ENCODE measurements at regions not wholly inside any gene's neighbourhood (a gene's known extent, or its start where the extent isn't known, plus 50 kb on each side); places are given as distances from the start of the nearest gene placed in this dataset.

GRCh38 chr5:105745111-105745510 lies 1925.6 kb downstream of the EFNA5 start:
- TF ChIP-seq, protein P1, sequence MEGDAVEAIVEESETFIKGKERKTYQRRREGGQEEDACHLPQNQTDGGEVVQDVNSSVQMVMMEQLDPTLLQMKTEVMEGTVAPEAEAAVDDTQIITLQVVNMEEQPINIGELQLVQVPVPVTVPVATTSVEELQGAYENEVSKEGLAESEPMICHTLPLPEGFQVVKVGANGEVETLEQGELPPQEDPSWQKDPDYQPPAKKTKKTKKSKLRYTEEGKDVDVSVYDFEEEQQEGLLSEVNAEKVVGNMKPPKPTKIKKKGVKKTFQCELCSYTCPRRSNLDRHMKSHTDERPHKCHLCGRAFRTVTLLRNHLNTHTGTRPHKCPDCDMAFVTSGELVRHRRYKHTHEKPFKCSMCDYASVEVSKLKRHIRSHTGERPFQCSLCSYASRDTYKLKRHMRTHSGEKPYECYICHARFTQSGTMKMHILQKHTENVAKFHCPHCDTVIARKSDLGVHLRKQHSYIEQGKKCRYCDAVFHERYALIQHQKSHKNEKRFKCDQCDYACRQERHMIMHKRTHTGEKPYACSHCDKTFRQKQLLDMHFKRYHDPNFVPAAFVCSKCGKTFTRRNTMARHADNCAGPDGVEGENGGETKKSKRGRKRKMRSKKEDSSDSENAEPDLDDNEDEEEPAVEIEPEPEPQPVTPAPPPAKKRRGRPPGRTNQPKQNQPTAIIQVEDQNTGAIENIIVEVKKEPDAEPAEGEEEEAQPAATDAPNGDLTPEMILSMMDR (tag by site-specific recombination; IDR thresholded peaks at IDR 0.05): no peak
- TF ChIP-seq ZNF580 (tag by site-specific recombination; IDR thresholded peaks at IDR 0.05) (no peak), ZNF302 (tag by site-specific recombination; IDR thresholded peaks at IDR 0.05; ENCODE audit: low read depth) (no peak), ZNF24 (tag by site-specific recombination; IDR thresholded peaks at IDR 0.05) (no peak), ZNF324 (tag by site-specific recombination; IDR thresholded peaks at IDR 0.05) (no peak), ZNF416 (tag by site-specific recombination; IDR thresholded peaks at IDR 0.05) (no peak), ZNF121 (tag by site-specific recombination; IDR thresholded peaks at IDR 0.05) (no peak), ZNF529 (tag by site-specific recombination; IDR thresholded peaks at IDR 0.05; ENCODE audit: insufficient replicate concordance) (no peak), ZNF600 (tag by site-specific recombination; IDR thresholded peaks at IDR 0.05) (no peak), ZNF311 (tag by site-specific recombination; IDR thresholded peaks at IDR 0.05; ENCODE audit: borderline replicate concordance) (no peak), ZNF660 (tag by site-specific recombination; IDR thresholded peaks at IDR 0.05) (no peak)
- TF ChIP-seq, protein P2, sequence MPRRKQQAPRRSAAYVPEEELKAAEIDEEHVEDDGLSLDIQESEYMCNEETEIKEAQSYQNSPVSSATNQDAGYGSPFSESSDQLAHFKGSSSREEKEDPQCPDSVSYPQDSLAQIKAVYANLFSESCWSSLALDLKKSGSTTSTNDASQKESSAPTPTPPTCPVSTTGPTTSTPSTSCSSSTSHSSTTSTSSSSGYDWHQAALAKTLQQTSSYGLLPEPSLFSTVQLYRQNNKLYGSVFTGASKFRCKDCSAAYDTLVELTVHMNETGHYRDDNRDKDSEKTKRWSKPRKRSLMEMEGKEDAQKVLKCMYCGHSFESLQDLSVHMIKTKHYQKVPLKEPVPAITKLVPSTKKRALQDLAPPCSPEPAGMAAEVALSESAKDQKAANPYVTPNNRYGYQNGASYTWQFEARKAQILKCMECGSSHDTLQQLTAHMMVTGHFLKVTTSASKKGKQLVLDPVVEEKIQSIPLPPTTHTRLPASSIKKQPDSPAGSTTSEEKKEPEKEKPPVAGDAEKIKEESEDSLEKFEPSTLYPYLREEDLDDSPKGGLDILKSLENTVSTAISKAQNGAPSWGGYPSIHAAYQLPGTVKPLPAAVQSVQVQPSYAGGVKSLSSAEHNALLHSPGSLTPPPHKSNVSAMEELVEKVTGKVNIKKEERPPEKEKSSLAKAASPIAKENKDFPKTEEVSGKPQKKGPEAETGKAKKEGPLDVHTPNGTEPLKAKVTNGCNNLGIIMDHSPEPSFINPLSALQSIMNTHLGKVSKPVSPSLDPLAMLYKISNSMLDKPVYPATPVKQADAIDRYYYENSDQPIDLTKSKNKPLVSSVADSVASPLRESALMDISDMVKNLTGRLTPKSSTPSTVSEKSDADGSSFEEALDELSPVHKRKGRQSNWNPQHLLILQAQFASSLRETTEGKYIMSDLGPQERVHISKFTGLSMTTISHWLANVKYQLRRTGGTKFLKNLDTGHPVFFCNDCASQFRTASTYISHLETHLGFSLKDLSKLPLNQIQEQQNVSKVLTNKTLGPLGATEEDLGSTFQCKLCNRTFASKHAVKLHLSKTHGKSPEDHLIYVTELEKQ (tag by site-specific recombination; IDR thresholded peaks at IDR 0.05; ENCODE audit: borderline replicate concordance): no peak
- TF ChIP-seq, protein P3, sequence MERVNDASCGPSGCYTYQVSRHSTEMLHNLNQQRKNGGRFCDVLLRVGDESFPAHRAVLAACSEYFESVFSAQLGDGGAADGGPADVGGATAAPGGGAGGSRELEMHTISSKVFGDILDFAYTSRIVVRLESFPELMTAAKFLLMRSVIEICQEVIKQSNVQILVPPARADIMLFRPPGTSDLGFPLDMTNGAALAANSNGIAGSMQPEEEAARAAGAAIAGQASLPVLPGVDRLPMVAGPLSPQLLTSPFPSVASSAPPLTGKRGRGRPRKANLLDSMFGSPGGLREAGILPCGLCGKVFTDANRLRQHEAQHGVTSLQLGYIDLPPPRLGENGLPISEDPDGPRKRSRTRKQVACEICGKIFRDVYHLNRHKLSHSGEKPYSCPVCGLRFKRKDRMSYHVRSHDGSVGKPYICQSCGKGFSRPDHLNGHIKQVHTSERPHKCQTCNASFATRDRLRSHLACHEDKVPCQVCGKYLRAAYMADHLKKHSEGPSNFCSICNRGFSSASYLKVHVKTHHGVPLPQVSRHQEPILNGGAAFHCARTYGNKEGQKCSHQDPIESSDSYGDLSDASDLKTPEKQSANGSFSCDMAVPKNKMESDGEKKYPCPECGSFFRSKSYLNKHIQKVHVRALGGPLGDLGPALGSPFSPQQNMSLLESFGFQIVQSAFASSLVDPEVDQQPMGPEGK (tag by site-specific recombination; IDR thresholded peaks at IDR 0.05): no peak
- TF ChIP-seq, protein P4, sequence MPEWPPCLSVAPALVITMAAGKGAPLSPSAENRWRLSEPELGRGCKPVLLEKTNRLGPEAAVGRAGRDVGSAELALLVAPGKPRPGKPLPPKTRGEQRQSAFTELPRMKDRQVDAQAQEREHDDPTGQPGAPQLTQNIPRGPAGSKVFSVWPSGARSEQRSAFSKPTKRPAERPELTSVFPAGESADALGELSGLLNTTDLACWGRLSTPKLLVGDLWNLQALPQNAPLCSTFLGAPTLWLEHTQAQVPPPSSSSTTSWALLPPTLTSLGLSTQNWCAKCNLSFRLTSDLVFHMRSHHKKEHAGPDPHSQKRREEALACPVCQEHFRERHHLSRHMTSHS (tag by site-specific recombination; IDR thresholded peaks at IDR 0.05): no peak

Data from HEK293 (cell line).